A673 (cell line): ENCODE measurements at regions not wholly inside any gene's neighbourhood (a gene's known extent, or its start where the extent isn't known, plus 50 kb on each side); places are given as distances from the start of the nearest gene placed in this dataset.

Experiments used
- EZH2 ChIP-seq: fragments of 200-600 bp; sonication (generic); IDR thresholded peaks from 2 replicates; pipeline ENCODE4 v1.6.1; 2017; ENCODE audit warnings: borderline replicate concordance, low read depth, mild to moderate bottlenecking, mixed read lengths, antibody characterized with exemption, low read length; ENCODE audit not compliant: poor library complexity, severe bottlenecking
- TF ChIP-seq, protein P1 (sequence below): fragments of 300-800, 200-600 bp; sonication (generic); conservative IDR thresholded peaks from 2 replicates; pipeline ENCODE4 v1.5.1; 2017; ENCODE audit warnings: low read depth, mild to moderate bottlenecking, antibody characterized with exemption, low read length, moderate library complexity, mixed read lengths

DNA sequence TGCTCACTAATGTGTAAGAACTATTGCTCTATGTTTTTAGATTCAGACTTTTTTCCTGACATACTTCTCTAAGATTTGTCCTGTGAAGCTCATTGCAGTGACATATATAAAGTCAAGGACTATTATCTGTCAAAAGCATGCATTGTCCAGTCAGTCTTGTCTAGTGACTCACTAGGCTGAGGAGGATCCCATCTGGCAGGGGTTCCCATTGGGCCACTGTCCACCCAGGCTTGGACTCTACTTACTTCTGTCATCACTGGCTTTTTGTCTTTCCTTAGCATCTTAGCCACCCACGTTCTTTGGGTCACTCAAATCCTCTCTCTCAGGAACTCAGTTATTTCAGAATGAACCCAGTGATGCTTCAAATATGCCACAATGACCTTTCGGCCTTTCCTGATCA, 132.6 kb upstream of the NABP1 start:
- TF ChIP-seq, protein P1, sequence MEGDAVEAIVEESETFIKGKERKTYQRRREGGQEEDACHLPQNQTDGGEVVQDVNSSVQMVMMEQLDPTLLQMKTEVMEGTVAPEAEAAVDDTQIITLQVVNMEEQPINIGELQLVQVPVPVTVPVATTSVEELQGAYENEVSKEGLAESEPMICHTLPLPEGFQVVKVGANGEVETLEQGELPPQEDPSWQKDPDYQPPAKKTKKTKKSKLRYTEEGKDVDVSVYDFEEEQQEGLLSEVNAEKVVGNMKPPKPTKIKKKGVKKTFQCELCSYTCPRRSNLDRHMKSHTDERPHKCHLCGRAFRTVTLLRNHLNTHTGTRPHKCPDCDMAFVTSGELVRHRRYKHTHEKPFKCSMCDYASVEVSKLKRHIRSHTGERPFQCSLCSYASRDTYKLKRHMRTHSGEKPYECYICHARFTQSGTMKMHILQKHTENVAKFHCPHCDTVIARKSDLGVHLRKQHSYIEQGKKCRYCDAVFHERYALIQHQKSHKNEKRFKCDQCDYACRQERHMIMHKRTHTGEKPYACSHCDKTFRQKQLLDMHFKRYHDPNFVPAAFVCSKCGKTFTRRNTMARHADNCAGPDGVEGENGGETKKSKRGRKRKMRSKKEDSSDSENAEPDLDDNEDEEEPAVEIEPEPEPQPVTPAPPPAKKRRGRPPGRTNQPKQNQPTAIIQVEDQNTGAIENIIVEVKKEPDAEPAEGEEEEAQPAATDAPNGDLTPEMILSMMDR = no peak
- no peak for TF ChIP-seq EZH2
